HG02798 (cell line): ENCODE measurements at regions not wholly inside any gene's neighbourhood (a gene's known extent, or its start where the extent isn't known, plus 50 kb on each side); places are given as distances from the start of the nearest gene placed in this dataset.
"Not testable (repeated sequence)": the region's sequence is repeated elsewhere in the genome, so short reads cannot be mapped to it uniquely, and the experiment has no call there.

ENCODE experiments used
- ATAC-seq: cut with Tn5 transposase; IDR thresholded peaks from one replicate; pipeline ENCODE4 v1.9.1; 2021; ENCODE audit warnings: mild to moderate bottlenecking; ENCODE audit not compliant: unreplicated experiment, poor library complexity

GRCh38 chr1:146386851-146387749, 158.3 kb upstream of the NOTCH2NLA start:
- ATAC-seq: peak; percentile 99

DNA sequence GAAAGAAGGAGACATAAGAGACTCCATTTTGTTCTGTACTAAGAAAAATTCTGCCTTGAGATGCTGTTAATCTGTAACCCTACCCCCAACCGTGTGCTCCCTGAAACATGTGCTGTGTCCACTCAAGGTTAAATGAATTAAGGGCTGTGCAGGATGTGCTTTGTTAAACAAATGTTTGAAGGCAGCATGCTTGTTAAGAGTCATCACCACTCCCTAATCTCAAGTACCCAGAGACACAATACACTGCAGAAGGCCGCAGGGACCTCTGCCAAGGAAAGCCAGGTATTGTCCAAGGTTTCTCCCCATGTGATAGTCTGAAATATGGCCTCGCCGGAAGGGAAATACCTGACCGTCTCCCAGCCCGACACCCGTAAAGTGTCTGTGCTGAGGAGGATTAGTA, 152.4 kb upstream of the NOTCH2NLA start:
- ATAC-seq: not testable (repeated sequence)

DNA sequence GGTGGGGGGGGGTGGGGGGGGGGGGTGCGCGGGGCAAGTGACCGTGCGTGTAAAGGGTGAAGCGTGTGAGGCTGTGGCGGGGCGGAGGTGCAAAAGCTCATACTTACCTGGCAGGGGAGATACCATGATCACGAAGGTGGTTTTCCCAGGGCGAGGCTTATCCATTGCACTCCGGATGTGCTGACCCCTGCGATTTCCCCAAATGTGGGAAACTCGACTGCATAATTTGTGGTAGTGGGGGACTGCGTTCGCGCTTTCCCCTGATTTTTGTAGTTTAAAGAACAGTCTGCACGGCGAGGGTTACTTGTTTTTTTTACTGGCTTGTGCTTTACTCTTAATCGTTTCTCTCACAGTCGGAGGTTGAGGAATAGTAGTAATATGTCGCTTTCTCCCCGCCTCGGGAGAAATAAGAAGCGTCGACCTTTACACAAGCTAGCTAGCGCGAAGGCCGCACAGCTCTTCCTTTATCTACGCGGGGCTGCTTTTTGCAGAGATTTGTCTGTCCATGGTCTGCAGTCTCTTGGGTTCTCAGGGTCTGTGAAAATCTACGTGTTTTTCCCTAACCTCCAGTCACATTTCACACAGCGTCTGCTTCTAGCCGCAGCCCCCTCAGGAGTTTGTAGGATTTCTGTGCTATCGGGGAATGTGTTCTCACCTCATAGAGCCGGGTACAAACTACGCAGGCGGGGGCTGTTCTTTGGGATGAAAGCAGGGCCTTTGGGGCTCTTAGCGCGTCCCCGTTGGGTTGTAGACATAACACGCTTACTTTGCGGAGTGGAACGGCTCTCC, 148.1 kb upstream of the NOTCH2NLA start:
- peak; percentile 95 for ATAC-seq

GRCh38 chr1:146376309-146376707, 147.5 kb upstream of the NOTCH2NLA start:
- ATAC-seq: peak; percentile 78

- ATAC-seq: not testable (repeated sequence)
Measured at GRCh38 chr1:146375108-146375507, 146.3 kb upstream of the NOTCH2NLA start.

DNA sequence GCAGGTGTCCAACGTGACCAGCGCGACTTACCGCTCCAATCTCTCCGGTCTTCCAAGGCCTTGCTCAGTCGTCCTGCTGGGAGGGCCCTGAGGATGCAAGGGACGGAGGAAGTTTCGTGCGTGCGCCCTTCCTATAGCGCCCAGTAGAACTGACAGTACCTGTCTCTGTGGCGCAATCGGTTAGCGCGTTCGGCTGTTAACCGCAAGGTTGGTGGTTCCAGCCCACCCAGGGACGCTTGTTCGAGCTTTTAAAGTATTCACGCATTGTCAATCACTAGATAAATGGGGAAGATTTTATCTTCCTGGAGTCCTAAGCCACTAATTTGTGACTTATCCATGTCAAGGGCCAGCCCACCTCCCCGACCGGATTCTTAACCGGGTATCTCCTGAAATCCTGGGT, 141.1 kb upstream of the NOTCH2NLA start:
- not testable (repeated sequence) for ATAC-seq

DNA sequence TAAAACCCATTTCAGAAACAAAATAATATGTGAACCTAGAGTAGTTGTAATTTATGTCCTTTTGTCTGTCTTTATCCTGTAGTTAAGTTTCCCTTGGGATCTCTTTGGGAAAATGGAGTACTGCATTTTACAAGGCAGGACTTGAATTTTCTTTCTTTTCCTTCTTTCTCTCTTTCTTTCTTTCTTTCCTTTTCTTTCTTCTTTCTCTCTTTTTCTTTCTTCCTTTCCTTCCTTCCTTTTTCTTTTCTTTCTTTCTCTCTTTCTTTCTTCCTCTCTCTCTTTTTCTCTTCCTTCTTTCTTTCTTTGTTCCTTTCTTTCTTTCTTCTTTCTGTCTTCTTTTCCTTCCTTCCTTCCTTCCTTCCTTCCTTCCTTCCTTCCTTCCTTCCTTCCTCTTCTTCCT, 126.6 kb upstream of the NOTCH2NLA start:
- ATAC-seq: not testable (repeated sequence)

GRCh38 chr1:146326863-146327262, 98.0 kb upstream of the NOTCH2NLA start:
- not testable (repeated sequence) for ATAC-seq

DNA sequence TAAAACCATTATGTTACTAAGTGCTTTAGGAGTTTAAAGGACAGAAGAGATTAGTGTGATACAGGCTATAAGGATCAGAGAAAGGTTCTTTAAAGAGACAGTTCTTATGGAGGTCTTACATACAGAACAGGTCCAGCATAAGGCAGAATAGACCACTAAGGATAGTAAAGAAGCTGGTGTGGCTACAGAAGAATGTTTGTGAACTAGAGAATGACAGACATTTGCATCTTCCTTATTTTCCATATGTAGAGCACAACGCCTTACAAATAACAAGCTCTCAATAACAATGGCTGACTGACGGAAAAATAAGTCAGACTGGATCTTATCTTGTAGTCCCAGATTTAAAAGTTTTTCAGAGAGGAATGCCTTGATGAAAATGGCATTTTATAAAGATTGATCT, 95.6 kb upstream of the NOTCH2NLA start:
- not testable (repeated sequence) for ATAC-seq

GRCh38 chr1:146323302-146323701, 94.5 kb upstream of the NOTCH2NLA start:
- ATAC-seq: not testable (repeated sequence)

- not testable (repeated sequence) for ATAC-seq
Measured at GRCh38 chr1:146322893-146323292, 94.1 kb upstream of the NOTCH2NLA start.

- not testable (repeated sequence) for ATAC-seq
Measured at GRCh38 chr1:146318715-146319114, 89.9 kb upstream of the NOTCH2NLA start.

- not testable (repeated sequence) for ATAC-seq
Measured at GRCh38 chr1:146317785-146318184, 89.0 kb upstream of the NOTCH2NLA start.

GRCh38 chr1:146314449-146315246, 85.8 kb upstream of the NOTCH2NLA start:
- not testable (repeated sequence) for ATAC-seq

DNA sequence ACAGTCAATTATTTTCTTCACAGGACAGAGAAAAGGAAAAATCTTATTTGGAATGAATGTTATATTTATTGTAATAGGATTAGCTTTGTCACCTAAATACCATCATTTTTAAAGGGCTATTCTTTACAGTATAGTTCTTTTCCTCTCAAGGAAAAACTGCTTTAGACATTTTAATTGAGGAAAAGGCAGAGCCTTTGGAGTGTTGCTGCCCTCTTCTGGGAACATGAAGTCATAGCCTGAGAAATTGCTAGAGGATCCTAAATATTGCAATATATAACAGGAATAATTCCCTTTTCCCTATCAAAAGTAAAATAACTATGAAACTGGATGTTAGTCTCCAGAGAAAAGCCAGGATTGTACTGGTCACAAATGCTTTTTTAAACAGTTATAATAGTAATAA, 81.8 kb upstream of the NOTCH2NLA start:
- ATAC-seq: not testable (repeated sequence)

DNA sequence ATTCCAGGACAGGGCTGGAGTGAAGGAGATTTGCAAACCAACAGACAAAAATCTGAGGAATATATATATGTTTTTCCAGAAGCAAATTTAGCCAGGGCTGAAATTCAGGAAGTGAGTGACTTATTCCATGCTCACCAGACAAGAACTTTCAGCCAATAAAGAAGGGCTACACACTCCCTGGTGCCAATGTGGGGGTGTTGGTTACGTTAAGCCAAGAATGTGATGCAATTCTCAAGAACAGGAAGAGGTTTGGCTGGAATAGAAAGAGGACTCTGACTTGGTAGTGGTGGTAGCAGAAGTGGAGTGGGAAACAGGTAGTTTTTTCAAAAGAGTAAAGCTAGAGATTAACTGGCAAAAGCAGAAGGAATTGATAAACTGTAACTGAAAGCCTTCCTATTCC, 80.6 kb upstream of the NOTCH2NLA start:
- ATAC-seq: not testable (repeated sequence)

- not testable (repeated sequence) for ATAC-seq
Measured at GRCh38 chr1:146308892-146309291, 80.1 kb upstream of the NOTCH2NLA start.

- not testable (repeated sequence) for ATAC-seq
Measured at GRCh38 chr1:146308152-146308551, 79.3 kb upstream of the NOTCH2NLA start.

DNA sequence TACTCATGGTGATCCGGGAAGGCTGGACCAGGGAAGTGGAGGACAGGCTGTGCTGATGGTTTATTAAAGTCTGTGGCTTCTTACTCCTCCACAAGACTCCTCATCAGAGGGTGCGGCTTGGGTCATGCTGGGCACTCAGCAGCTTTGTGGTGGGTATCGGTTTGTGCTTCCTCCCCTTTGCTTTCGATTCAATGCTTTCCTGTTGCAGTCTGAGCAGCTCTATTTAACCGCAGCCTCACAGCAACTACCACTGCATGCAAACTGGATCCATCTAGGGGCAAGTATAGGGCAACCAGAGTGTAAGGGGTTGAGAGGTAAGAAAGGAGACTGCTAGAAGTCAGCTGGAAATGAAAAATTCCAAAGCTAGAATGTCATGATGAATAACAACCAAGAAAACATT, 78.8 kb upstream of the NOTCH2NLA start:
- ATAC-seq: peak; percentile 97

- not testable (repeated sequence) for ATAC-seq
Measured at GRCh38 chr1:146306651-146307050, 77.8 kb upstream of the NOTCH2NLA start.
